HepG2 (cell line): ENCODE measurements at regions not wholly inside any gene's neighbourhood (a gene's known extent, or its start where the extent isn't known, plus 50 kb on each side); places are given as distances from the start of the nearest gene placed in this dataset.

ENCODE experiments used
- ATAC-seq: fragments of 200-7000 bp; cut with Tn5 transposase; 3 replicates; pipeline ENCODE4 v1.9.1; 2020; ENCODE audit warnings: mild to moderate bottlenecking, moderate library complexity
- BruUV-seq: library from RNA; stranded (reverse); fragments of 400-500 nt; replicated peaks from 2 replicates; lab custom pipeline; 2021; lab: Mats Ljungman, UMichigan
- CTCF ChIA-PET: fragments of 300-600 bp; formaldehyde crosslinking; extraction: SDS; loops from one replicate; lab custom pipeline; 2021; ENCODE audit warnings: low total read pairs, inconsistent platforms, low intra/inter-chr PET ratio; lab: Yijun Ruan, JAX
- POLR2A ChIA-PET: fragments of 350-600 bp; sonication (Branson Sonifier 250); formaldehyde crosslinking; loops from one replicate; lab custom pipeline; 2020; ENCODE audit warnings: antibody characterized with exemption, inconsistent platforms; lab: Yijun Ruan, JAX
- DNase-seq: peaks from one replicate; pipeline ENCODE4 v3.0.0-alpha.2; 2015; ENCODE audit warnings: low spot score
- FAIRE-seq: peaks from 3 replicates; lab custom pipeline; 2011; peaks lifted over from hg19 to GRCh38; lab: Jason Lieb, UNC
- H2AFZ ChIP-seq: one replicate; pipeline ENCODE4 v1.6.1; 2011; ENCODE audit warnings: low read length, inconsistent platforms
- H3K27ac ChIP-seq: fragments of 300-600 bp; 3 replicates; pipeline ENCODE4 v1.8.0; 2011; ENCODE audit warnings: mixed run types, mild to moderate bottlenecking, mixed read lengths, low read length, inconsistent platforms; ENCODE audit not compliant: insufficient read depth; ENCODE audit errors: extremely low read length
- H3K27me3 ChIP-seq, 2 experiments: fragments of 200-600 bp in 1 of 2; 2 replicates in 1 of 2; 3 replicates in 1 of 2; pipeline versions ENCODE4 v1.6.0 to v1.8.0; 2011; ENCODE audit warnings: low read length in 2 of 2, mild to moderate bottlenecking in 2 of 2, moderate library complexity in 2 of 2, inconsistent platforms in 1 of 2; ENCODE audit not compliant: insufficient read depth in 2 of 2, control insufficient read depth in 1 of 2
- H3K36me3 ChIP-seq, 2 experiments: fragments of 200-600 bp in 1 of 2; replicated peaks in 1 of 2; 2 replicates in 1 of 2; 3 replicates in 1 of 2; pipeline versions ENCODE4 v1.5.1 to v1.8.0; 2011; ENCODE audit warnings: low read length in 2 of 2, inconsistent platforms in 1 of 2; ENCODE audit not compliant: insufficient read depth in 2 of 2, control insufficient read depth in 1 of 2
- H3K4me1 ChIP-seq: 2 replicates; pipeline ENCODE4 v1.5.1; 2012; ENCODE audit warnings: low read length, inconsistent platforms; ENCODE audit not compliant: insufficient read depth
- H3K4me2 ChIP-seq: 2 replicates; pipeline ENCODE4 v1.6.0; 2011; ENCODE audit warnings: low read depth, low read length, inconsistent platforms
- H3K4me3 ChIP-seq, 3 experiments: fragments of 200-600 bp in 1 of 3; sonication (generic), shearing (Covaris generic) in 1 of 3; replicated peaks in 1 of 3; 2 replicates each; pipeline ENCODE4 v1.5.1; 2011 to 2016; ENCODE audit warnings: low read length in 3 of 3, inconsistent platforms in 2 of 3, low read depth in 2 of 3, mild to moderate bottlenecking in 2 of 3, control low read depth in 1 of 3, mixed read lengths in 1 of 3; ENCODE audit not compliant: insufficient read depth in 1 of 3
- H3K79me2 ChIP-seq: one replicate; pipeline ENCODE4 v1.6.1; 2011; ENCODE audit warnings: low read length, inconsistent platforms; ENCODE audit not compliant: insufficient read depth
- H3K9ac ChIP-seq: 2 replicates; pipeline ENCODE4 v1.6.0; 2011; ENCODE audit warnings: mild to moderate bottlenecking, low read depth, low read length, inconsistent platforms; ENCODE audit not compliant: insufficient read depth
- H3K9me3 ChIP-seq: 2 replicates; pipeline ENCODE4 v1.5.1; 2012; ENCODE audit warnings: mild to moderate bottlenecking, low read length
- H4K20me1 ChIP-seq: 2 replicates; pipeline ENCODE4 v1.6.0; 2011; ENCODE audit warnings: inconsistent platforms, mild to moderate bottlenecking, low read length, moderate library complexity; ENCODE audit not compliant: insufficient read depth
- ETV5 ChIP-seq: IDR thresholded peaks from 2 replicates; pipeline ENCODE4 v1.6.1; 2018; ENCODE audit warnings: missing biosample characterization, missing genetic modification reagents, inconsistent platforms, borderline replicate concordance
- MED1 ChIP-seq: sonication (generic); formaldehyde crosslinking; IDR thresholded peaks from 2 replicates; pipeline ENCODE4 v1.4.0; 2020; ENCODE audit warnings: missing genetic modification reagents
- NFAT5 ChIP-seq: sonication (generic); formaldehyde crosslinking; IDR thresholded peaks from 2 replicates; pipeline ENCODE4 v1.4.0; 2020; ENCODE audit warnings: missing genetic modification reagents
- PCBP2 ChIP-seq: fragments of 200-400 bp; formaldehyde crosslinking; optimal IDR thresholded peaks from 2 replicates; pipeline ENCODE3; 2018; ENCODE audit warnings: low read length, low read depth; ENCODE audit not compliant: poor library complexity, severe bottlenecking
- TRIM24 ChIP-seq: sonication (generic); formaldehyde crosslinking; IDR thresholded peaks from 2 replicates; pipeline ENCODE4 v1.8.0; 2022; ENCODE audit warnings: mild to moderate bottlenecking, missing genetic modification reagents
- ZFAT ChIP-seq: sonication (generic); formaldehyde crosslinking; conservative IDR thresholded peaks from 2 replicates; pipeline ENCODE4 v1.8.1; 2023; ENCODE audit warnings: missing genetic modification reagents, inconsistent platforms
- ZNF510 ChIP-seq: sonication (generic); formaldehyde crosslinking; IDR thresholded peaks from 2 replicates; pipeline ENCODE4 v1.4.0; 2020; ENCODE audit warnings: low read depth, mild to moderate bottlenecking, missing genetic modification reagents
- ZNF567 ChIP-seq: sonication (generic); formaldehyde crosslinking; IDR thresholded peaks from 2 replicates; pipeline ENCODE4 v1.8.1; 2023; ENCODE audit warnings: mild to moderate bottlenecking, missing genetic modification reagents, borderline replicate concordance
- ZNF879 ChIP-seq: sonication (generic); formaldehyde crosslinking; IDR thresholded peaks from 2 replicates; pipeline ENCODE4 v1.8.1; 2023; ENCODE audit warnings: missing genetic modification reagents
- ZSCAN22 ChIP-seq: sonication (generic); formaldehyde crosslinking; IDR thresholded peaks from 2 replicates; pipeline ENCODE4 v1.4.0; 2020; ENCODE audit warnings: mild to moderate bottlenecking, missing genetic modification reagents
- WGBS: methylation state at CpG from one replicate; pipeline ENCODE4 v1.1.6; 2017; ENCODE audit warnings: low lambda C conversion rate; 5-methylcytosine and 5-hydroxymethylcytosine counted together
- in situ Hi-C: cut with HindIII; loops from 2 replicates; pipeline ENCODE4 v1.10.0; 2017; ENCODE audit warnings: low pct_unique_long_range_greater_than_20kb; ENCODE audit not compliant: extremely low pct_ligation_motif_present
- intact Hi-C: fragments of 100-400 bp; cut with micrococcal nuclease; formaldehyde crosslinking; loops from one replicate; pipeline ENCODE4 v1.10.0; 2022; ENCODE audit not compliant: unreplicated experiment
- TF ChIP-seq, protein P1 (sequence below): sonication (generic); formaldehyde crosslinking; IDR thresholded peaks from 2 replicates; pipeline ENCODE4 v1.9.0; 2021; ENCODE audit warnings: missing genetic modification reagents, borderline replicate concordance
- TF ChIP-seq, protein P2 (sequence below): sonication (generic); formaldehyde crosslinking; conservative IDR thresholded peaks from 2 replicates; pipeline ENCODE4 v1.8.0; 2022; ENCODE audit warnings: mild to moderate bottlenecking, moderate library complexity, missing genetic modification reagents
- TF ChIP-seq, protein P3 (sequence below): IDR thresholded peaks from 2 replicates; pipeline ENCODE4 v1.6.1; 2012; ENCODE audit warnings: inconsistent platforms
- TF ChIP-seq, protein P4 (sequence below): IDR thresholded peaks from 2 replicates; pipeline ENCODE4 v1.6.1; 2018; ENCODE audit warnings: missing genetic modification reagents, mild to moderate bottlenecking, missing compliant biosample characterization

DNA sequence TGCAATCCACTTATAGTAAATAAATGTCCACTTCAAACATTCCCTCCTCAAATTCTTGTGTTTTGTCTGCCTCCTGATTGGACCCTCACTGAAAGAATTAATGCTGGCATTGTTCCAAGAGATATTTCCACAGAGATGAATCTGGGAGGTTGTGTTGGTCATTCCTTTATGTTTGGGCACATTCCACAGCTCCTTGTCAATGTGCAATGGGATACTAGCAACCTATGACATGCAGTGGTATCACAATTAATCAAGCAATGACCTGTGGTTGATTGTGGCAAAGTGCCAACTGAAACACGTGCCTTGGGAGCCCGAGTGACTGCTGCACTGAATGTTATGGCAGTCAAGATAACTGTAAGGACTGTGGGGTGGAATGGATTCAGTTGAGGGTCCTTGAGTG, 55.0 kb upstream of the SNRPN start:
- H2AFZ ChIP-seq, result no peak overlapping the region
- no peaks in the 10 kb centered on the region for H3K36me3 ChIP-seq
- H3K79me2 ChIP-seq, result no peaks in the 10 kb centered on the region
- H3K27ac ChIP-seq, result no peak overlapping the region
- POLR2A ChIA-PET, result no interaction called here
- no peak overlapping the region for H3K4me3 ChIP-seq
- intact Hi-C loops, result loop anchor here (5.0 kb wide), 1 partner anchor 58 kb away; no protein-coding TSS in a partner anchor
- WGBS, result 9% methylated on average over 2 of the region's 2 CpGs
- H3K4me2 ChIP-seq, result no peak overlapping the region
- BruUV-seq, result no TSS peak
- ATAC-seq (no peak), FAIRE-seq (no peak), DNase-seq (no peak)
- no peaks in the 10 kb centered on the region for H4K20me1 ChIP-seq
- in situ Hi-C loops, result no loop called here
- CTCF ChIA-PET, result no interaction called here
- no peak overlapping the region for H3K9ac ChIP-seq
- H3K4me1 ChIP-seq, result peaks cover 28% of the 10 kb centered on the region
- H3K9me3 ChIP-seq, result peaks cover 66% of the 10 kb centered on the region
- no peaks in the 10 kb centered on the region; a peak in 1 of 5 replicates for H3K27me3 ChIP-seq
- TF ChIP-seq, protein P1, sequence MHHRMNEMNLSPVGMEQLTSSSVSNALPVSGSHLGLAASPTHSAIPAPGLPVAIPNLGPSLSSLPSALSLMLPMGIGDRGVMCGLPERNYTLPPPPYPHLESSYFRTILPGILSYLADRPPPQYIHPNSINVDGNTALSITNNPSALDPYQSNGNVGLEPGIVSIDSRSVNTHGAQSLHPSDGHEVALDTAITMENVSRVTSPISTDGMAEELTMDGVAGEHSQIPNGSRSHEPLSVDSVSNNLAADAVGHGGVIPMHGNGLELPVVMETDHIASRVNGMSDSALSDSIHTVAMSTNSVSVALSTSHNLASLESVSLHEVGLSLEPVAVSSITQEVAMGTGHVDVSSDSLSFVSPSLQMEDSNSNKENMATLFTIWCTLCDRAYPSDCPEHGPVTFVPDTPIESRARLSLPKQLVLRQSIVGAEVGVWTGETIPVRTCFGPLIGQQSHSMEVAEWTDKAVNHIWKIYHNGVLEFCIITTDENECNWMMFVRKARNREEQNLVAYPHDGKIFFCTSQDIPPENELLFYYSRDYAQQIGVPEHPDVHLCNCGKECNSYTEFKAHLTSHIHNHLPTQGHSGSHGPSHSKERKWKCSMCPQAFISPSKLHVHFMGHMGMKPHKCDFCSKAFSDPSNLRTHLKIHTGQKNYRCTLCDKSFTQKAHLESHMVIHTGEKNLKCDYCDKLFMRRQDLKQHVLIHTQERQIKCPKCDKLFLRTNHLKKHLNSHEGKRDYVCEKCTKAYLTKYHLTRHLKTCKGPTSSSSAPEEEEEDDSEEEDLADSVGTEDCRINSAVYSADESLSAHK (CRISPR knock-in tag), result no peak
- no peak for TF ChIP-seq ZNF510 (CRISPR knock-in tag)
- TF ChIP-seq, protein P2, sequence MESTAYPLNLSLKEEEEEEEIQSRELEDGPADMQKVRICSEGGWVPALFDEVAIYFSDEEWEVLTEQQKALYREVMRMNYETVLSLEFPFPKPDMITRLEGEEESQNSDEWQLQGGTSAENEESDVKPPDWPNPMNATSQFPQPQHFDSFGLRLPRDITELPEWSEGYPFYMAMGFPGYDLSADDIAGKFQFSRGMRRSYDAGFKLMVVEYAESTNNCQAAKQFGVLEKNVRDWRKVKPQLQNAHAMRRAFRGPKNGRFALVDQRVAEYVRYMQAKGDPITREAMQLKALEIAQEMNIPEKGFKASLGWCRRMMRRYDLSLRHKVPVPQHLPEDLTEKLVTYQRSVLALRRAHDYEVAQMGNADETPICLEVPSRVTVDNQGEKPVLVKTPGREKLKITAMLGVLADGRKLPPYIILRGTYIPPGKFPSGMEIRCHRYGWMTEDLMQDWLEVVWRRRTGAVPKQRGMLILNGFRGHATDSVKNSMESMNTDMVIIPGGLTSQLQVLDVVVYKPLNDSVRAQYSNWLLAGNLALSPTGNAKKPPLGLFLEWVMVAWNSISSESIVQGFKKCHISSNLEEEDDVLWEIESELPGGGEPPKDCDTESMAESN (CRISPR knock-in tag), result no peak
- no peak for TF ChIP-seq ZFAT (CRISPR knock-in tag)
- no peak for TF ChIP-seq ZNF879
- TF ChIP-seq, protein P3, sequence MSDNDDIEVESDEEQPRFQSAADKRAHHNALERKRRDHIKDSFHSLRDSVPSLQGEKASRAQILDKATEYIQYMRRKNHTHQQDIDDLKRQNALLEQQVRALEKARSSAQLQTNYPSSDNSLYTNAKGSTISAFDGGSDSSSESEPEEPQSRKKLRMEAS, result no peak
- TF ChIP-seq NFAT5 (CRISPR knock-in tag), result no peak
- TF ChIP-seq ZSCAN22, result no peak
- no peak for TF ChIP-seq TRIM24 (CRISPR knock-in tag)
- TF ChIP-seq, protein P4, sequence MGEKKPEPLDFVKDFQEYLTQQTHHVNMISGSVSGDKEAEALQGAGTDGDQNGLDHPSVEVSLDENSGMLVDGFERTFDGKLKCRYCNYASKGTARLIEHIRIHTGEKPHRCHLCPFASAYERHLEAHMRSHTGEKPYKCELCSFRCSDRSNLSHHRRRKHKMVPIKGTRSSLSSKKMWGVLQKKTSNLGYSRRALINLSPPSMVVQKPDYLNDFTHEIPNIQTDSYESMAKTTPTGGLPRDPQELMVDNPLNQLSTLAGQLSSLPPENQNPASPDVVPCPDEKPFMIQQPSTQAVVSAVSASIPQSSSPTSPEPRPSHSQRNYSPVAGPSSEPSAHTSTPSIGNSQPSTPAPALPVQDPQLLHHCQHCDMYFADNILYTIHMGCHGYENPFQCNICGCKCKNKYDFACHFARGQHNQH, result no peak
- no peak for TF ChIP-seq PCBP2
- no peak for TF ChIP-seq ZNF567 (CRISPR knock-in tag)
- no peak for TF ChIP-seq ETV5 (CRISPR knock-in tag)
- TF ChIP-seq MED1 (CRISPR knock-in tag), result no peak
